C4-2B (cell line): ENCODE measurements at regions not wholly inside any gene's neighbourhood (a gene's known extent, or its start where the extent isn't known, plus 50 kb on each side); places are given as distances from the start of the nearest gene placed in this dataset.

Experiments used
- ZFX ChIP-seq: fragments of 450-650 bp; IDR thresholded peaks from 2 replicates; pipeline ENCODE4 v1.6.1; 2017
- TF ChIP-seq, protein P1 (sequence below): fragments of 450-650 bp; conservative IDR thresholded peaks from 2 replicates; pipeline ENCODE4 v1.5.1; 2017; ENCODE audit warnings: mild to moderate bottlenecking

DNA sequence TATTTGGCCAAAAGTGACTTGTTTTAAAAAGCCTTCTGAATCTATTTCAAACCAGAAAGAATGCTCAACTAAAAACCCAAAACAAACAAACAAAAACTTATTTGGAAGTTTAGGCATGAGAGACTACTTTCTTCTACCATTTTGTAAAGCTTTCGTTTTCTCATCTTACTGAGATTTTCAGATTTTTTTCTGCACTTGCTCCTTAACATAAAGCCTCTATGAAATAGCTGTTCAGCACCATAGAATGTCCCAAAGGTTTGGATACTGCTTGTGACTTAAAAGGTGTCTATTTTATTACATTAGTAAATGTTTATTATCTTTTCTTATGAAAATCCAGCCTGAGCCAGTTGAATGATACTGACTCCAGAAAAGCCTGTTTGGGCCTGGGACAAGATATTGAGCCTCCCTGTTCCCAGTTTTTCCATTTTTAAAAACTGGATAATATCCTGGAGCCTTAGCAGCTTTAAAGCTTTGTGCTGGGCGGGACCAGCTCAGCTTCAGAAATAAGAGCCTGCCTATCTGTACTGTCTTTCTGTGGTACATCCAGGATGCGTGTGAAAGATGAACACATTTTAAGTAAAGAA lies 292.6 kb downstream of the ZSWIM6 start:
- TF ChIP-seq, protein P1, sequence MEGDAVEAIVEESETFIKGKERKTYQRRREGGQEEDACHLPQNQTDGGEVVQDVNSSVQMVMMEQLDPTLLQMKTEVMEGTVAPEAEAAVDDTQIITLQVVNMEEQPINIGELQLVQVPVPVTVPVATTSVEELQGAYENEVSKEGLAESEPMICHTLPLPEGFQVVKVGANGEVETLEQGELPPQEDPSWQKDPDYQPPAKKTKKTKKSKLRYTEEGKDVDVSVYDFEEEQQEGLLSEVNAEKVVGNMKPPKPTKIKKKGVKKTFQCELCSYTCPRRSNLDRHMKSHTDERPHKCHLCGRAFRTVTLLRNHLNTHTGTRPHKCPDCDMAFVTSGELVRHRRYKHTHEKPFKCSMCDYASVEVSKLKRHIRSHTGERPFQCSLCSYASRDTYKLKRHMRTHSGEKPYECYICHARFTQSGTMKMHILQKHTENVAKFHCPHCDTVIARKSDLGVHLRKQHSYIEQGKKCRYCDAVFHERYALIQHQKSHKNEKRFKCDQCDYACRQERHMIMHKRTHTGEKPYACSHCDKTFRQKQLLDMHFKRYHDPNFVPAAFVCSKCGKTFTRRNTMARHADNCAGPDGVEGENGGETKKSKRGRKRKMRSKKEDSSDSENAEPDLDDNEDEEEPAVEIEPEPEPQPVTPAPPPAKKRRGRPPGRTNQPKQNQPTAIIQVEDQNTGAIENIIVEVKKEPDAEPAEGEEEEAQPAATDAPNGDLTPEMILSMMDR: no peak
- no peak for TF ChIP-seq ZFX
